ENCODE measurements at regions not wholly inside any gene's neighbourhood (a gene's known extent, or its start where the extent isn't known, plus 50 kb on each side); places are given as distances from the start of the nearest gene placed in this dataset.

DNA sequence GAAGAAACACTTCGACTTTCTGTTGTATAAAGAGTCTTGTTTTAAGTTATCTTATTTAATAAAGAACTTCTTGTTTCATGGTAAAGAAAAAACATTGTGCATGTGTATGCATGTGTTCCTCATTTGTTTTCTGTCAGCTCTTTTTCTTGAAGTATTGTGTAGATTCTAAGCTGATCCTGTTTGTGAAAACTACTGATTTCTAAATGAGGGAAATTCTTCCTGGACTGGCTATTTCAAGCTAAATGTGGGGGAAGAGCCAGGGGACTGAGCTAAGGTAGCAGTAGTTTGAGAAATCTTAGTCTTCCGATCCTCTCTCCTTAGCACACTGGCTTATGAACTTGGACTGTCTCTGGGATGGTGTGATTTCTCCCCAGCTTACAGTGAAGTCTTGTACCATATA is 56.4 kb upstream of the RBMS1 start:
- TF ChIP-seq, protein P1, sequence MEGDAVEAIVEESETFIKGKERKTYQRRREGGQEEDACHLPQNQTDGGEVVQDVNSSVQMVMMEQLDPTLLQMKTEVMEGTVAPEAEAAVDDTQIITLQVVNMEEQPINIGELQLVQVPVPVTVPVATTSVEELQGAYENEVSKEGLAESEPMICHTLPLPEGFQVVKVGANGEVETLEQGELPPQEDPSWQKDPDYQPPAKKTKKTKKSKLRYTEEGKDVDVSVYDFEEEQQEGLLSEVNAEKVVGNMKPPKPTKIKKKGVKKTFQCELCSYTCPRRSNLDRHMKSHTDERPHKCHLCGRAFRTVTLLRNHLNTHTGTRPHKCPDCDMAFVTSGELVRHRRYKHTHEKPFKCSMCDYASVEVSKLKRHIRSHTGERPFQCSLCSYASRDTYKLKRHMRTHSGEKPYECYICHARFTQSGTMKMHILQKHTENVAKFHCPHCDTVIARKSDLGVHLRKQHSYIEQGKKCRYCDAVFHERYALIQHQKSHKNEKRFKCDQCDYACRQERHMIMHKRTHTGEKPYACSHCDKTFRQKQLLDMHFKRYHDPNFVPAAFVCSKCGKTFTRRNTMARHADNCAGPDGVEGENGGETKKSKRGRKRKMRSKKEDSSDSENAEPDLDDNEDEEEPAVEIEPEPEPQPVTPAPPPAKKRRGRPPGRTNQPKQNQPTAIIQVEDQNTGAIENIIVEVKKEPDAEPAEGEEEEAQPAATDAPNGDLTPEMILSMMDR (IDR thresholded peaks at IDR 0.05; ENCODE audit: insufficient read depth, missing control alignments), result no peak
- DNase-seq (ENCODE audit: insufficient read length, low spot score) (no peak), FAIRE-seq (no peak)

DNA sequence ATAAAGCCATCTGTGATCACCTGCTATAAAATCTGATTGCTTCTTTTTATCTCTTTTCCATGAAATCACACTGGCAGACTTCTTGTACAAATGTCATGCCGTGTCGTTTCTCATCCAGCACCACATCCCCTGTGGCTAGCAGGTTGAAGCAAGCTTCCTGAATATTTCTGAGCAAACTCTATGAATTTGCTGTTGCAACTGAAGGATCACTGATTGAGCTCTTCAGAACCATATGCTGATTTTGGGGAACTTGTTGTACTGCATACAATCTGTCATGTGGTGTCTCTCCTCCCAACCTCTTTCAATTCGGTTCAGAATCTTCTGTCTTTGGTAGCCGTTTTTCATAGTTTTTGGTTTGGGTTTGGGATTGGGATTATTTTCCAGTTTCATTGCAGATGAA is 57.7 kb upstream of the RBMS1 start:
- FAIRE-seq (no peak), DNase-seq (ENCODE audit: insufficient read length, low spot score) (no peak)
- TF ChIP-seq, protein P1 (IDR thresholded peaks at IDR 0.05; ENCODE audit: insufficient read depth, missing control alignments), result no peak

DNA sequence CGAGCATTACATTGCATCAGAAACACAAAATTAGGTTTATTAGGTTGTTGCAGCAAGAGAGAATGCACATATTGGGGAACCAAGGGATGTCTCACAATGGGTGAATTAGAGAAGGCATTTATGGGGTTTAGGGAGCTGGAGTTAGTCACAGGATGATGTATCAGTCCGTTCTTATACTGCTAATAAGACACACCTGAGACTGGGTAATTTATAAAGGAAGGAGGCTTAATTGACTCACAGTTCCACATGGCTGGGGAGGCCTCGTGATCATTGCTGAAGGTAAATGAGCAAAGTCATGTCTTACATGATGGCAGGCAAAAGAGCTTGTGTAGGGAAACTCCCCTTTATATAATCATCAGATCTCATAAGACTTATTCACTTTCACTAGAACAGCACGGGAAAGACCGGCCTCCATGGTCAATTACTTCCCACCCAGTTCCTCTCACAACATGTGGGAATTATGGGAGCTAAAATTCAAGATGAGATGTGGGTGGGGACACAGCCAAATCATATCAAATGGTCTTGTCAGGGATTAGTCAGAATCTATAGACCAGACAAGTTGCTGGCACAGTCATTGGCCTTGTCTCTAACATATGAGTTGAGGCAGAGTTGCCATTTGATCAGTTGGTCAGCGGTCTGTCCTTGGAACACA is 61.9 kb upstream of the RBMS1 start:
- DNase-seq (ENCODE audit: insufficient read length, low spot score) (no peak), FAIRE-seq (no peak)
- TF ChIP-seq, protein P1 (IDR thresholded peaks at IDR 0.05; ENCODE audit: insufficient read depth, missing control alignments), result no peak

DNA sequence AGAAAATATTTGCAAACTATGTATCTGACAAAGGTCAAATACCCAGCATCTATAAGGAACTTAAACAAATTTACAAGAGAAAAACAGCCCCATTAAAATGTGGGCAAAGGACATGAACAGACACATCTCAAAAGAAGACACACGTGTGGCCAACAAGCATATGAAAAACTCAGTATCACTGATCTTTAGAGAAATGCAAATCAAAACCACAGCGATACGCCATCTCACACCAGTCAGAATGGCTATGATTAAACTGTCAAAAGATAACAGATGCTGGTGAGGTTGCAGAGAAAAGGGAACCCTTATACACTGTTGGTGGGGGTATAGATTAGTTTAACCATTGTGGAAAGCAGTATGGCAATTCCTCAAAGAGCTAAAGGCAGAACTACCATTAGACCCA is 64.3 kb upstream of the RBMS1 start:
- no peak for DNase-seq (ENCODE audit: insufficient read length, low spot score)
- TF ChIP-seq, protein P1 (IDR thresholded peaks at IDR 0.05; ENCODE audit: insufficient read depth, missing control alignments), result no peak
- no peak for FAIRE-seq

DNA sequence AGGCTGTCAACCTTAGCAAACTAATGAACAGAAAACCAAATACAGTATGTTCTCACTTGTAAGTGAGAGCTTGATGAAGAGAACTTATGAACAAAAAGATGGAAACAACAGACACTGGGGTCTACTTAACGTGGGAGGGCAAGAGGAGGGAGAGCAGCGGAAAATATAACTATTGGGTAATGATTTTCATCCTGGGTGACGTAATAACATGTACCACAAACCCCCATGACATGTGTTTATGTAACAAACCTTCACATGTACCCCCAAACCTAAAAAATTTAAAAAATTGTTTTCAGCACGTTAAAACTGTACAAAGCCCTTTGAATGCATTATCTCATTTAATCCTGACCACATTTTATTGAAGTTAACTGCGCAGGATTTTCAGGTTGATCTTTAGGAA is 64.9 kb upstream of the RBMS1 start:
- DNase-seq (ENCODE audit: insufficient read length, low spot score), result no peak
- FAIRE-seq, result no peak
- TF ChIP-seq, protein P1 (IDR thresholded peaks at IDR 0.05; ENCODE audit: insufficient read depth, missing control alignments), result no peak

DNA sequence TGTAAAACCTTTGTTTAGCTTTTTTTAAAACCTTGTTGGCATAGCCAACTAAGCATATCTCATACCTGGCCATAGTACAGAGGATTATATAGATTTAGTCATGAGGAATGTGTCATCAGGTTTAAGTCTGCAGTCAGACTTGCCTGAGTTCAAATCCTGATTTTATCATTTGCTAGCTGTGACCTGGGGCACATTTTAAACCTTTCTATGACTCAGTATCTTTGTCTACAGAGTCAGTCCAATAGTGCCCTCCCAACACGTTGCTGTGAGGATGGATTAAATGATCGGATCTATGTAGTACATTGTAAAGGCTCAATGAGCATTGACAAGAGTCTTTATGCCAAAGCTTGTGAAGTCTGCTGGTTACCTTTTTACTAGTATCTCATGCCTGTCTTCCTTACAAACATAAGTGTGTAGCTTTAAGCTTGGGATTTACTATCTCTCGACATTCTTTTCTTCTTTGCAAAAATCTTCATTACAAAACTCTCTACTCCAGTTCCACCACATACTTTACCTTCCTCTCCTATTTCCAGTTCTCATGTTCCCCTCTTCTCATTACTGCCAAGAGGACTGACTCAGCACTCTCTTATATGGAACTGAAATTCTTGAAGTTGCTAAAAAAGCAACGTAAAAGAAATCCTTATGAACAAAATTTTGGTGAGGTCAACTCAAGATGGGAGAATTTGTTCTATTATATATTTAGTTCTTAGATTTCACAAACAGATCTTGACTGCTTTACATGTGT is 68.1 kb upstream of the RBMS1 start:
- FAIRE-seq (no peak), DNase-seq (ENCODE audit: insufficient read length, low spot score) (no peak)
- TF ChIP-seq, protein P1 (IDR thresholded peaks at IDR 0.05; ENCODE audit: insufficient read depth, missing control alignments), result no peak

DNA sequence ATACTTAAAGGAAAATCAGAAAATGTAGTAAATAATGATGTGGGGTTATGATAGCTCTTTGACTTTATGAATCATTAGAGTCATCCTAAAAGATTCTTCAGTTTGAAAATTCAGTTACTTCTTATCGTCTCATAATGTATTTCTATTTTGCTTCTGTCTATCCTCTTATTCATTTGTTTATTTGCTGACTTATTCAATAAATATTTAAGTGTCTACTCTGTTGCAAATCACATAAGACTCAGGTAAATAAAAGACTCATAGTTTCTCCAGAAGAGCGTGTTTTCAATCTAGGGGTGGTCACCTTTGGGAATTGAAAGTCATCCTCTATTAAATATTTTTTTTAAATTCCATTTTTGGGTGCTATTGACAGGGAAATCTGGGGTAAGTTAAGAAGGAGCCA is 69.1 kb upstream of the RBMS1 start:
- no peak for DNase-seq (ENCODE audit: insufficient read length, low spot score)
- FAIRE-seq, result no peak
- TF ChIP-seq, protein P1 (IDR thresholded peaks at IDR 0.05; ENCODE audit: insufficient read depth, missing control alignments), result no peak

Data from D721Med (cell line).